G401 (cell line): ENCODE measurements at regions not wholly inside any gene's neighbourhood (a gene's known extent, or its start where the extent isn't known, plus 50 kb on each side); places are given as distances from the start of the nearest gene placed in this dataset.

Experiments
- DNase-seq: peaks from one replicate; pipeline ENCODE4 v3.0.0-alpha.2; 2015; ENCODE audit warnings: low spot score
- in situ Hi-C: cut with HindIII; loops from 2 replicates; pipeline ENCODE4 v1.10.0; 2016; ENCODE audit warnings: low sequenced_read_pairs, mixed read lengths

- no peak for DNase-seq
- in situ Hi-C loops: no loop called here
Measured at GRCh38 chr14:98976271-98976670, 295.7 kb downstream of the BCL11B start.

GRCh38 chr14:98977451-98977850 is 294.5 kb downstream of the BCL11B start:
- no peak for DNase-seq
- in situ Hi-C loops: no loop called here

- in situ Hi-C loops: no loop called here
- no peak for DNase-seq
Measured at GRCh38 chr14:98982986-98983385, 289.0 kb downstream of the BCL11B start.

- no peak for DNase-seq
- in situ Hi-C loops: no loop called here
Measured at GRCh38 chr14:98984027-98984718, 287.8 kb downstream of the BCL11B start.

- no peak for DNase-seq
- in situ Hi-C loops: no loop called here
Measured at GRCh38 chr14:98984719-98985041, 287.3 kb downstream of the BCL11B start.

DNA sequence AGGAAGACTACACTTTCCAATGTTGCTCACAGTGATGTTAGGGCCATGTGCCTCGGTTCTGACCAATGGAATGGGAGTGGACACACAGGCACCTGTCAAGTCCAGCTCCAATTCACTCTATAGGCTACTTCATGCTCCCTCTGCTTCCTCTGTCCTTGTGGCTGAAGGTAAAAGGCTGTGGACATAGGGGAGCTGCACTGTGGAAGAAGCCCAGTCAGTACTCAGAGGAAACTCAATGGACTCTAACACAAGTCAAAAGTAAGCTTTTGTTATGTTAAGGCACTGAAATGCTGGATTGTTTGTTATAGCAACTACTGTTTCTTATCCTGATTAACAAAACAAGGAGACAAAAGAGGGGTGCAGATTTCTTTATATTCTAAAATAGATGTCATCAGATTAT is 278.2 kb downstream of the BCL11B start:
- DNase-seq: no peak
- in situ Hi-C loops: no loop called here

DNA sequence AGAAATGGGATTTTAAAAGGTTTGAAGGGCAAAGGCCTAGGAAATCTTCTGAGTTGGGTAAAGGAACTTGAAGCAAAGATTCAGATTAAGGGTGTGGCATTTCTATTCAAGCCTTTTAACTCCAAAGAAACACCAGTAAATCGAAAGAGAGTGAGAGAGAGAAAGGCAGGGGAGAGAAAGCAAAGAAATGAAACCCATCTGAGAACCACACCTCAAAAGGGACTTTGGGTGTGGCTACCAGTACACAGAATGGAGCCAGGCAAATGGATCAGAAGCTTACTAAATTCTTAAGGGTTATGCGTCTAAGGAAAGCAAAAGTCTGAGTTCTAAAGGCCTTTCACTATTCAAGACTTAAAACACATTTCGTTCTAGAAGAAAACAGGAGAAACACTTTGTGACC is 277.4 kb downstream of the BCL11B start:
- in situ Hi-C loops: no loop called here
- no peak for DNase-seq

- no peak for DNase-seq
- in situ Hi-C loops: no loop called here
Measured at GRCh38 chr14:98997526-98998205, 274.3 kb downstream of the BCL11B start.

GRCh38 chr14:98999345-98999744 is 272.7 kb downstream of the BCL11B start:
- DNase-seq: no peak
- in situ Hi-C loops: no loop called here

DNA sequence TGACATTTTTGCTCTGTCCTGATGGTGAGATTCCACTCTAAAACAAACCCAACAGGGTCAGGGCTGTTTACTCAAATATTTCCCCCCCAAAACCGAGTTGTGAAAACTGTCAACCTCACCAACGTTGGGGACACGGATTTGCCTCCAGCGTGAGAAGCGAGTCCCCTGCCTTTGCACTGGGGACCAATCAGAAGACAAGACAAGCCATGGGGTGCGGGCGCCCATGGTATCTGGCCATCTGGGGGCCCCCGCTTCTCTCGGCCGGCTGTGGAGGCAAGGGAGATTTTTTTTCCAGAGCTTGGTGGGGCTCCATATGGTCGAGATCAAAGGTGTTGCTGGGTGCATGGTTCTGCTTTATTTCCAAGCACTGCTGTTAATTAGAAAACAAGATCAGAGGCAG is 272.1 kb downstream of the BCL11B start:
- in situ Hi-C loops: no loop called here
- DNase-seq: no peak

- in situ Hi-C loops: no loop called here
- no peak for DNase-seq
Measured at GRCh38 chr14:99001241-99001640, 270.8 kb downstream of the BCL11B start.

DNA sequence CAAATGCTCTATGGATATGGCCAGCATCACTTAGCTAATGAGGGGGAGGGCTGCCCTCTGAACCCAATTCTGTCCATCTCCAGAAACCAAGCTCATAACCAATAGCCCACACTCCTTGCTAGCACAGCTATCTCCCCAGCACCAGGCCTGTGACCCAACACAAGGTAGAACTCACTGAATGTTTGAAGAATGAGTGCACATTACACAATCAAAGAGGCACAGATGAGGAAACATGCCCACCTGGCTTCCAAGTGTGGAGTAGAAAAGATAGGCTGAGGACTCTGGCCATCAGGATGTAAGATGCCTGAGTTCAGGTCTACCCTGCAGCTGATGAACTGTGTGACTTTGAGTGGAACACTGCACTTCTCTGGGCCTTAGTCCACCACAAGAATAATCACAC is 268.4 kb downstream of the BCL11B start:
- in situ Hi-C loops: no loop called here
- DNase-seq: no peak

- no peak for DNase-seq
- in situ Hi-C loops: no loop called here
Measured at GRCh38 chr14:99004112-99004511, 267.9 kb downstream of the BCL11B start.

- in situ Hi-C loops: no loop called here
- DNase-seq: no peak
Measured at GRCh38 chr14:99006276-99006675, 265.7 kb downstream of the BCL11B start.

DNA sequence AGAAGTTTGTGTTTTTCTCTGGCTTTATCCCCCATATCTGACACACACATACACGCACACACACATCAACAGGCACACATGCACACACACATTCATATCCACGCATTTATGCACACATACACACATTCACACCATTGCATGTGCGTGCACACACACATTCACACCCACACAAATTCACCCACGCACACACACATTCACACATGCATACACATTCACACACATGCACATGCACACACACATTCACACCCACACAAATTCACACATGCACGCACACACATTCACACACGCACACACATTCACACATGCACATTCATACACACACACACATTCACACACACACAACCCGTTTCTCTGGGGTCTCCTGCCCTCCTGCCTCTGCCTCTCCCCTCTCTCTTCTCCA is 264.2 kb downstream of the BCL11B start:
- no peak for DNase-seq
- in situ Hi-C loops: no loop called here

GRCh38 chr14:99009871-99010270 is 262.1 kb downstream of the BCL11B start:
- in situ Hi-C loops: no loop called here

GRCh38 chr14:99011385-99011784 is 260.6 kb downstream of the BCL11B start:
- DNase-seq: no peak
- in situ Hi-C loops: no loop called here

More at GRCh38 chr14:99009871-99010270, 262.1 kb downstream of the BCL11B start:
- DNase-seq: no peak

DNA sequence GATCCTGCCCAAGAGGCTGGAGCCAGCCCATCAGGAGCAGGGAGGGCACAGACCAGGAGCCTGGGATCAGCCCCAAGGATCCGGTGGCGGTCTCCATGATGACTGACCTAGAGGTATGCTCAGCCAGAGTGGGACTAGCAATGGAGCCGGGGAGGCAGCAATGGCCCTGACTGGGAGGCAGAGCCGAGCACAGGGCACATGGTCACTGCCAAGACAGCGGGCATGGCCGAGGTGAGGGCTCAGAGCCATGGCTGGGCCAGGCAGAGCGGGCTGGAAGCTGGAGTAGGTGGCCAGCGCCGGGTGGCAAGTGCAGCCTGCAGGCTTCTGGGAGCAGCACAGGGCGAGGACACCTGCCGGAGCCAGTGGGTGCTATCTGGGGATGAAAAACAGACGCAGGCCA is 259.3 kb downstream of the BCL11B start:
- in situ Hi-C loops: no loop called here
- DNase-seq: no peak

- in situ Hi-C loops: no loop called here
Measured at GRCh38 chr14:99015833-99016232, 256.2 kb downstream of the BCL11B start.

GRCh38 chr14:99023371-99023770 is 248.6 kb downstream of the BCL11B start:
- no peak for DNase-seq
- in situ Hi-C loops: no loop called here

More at GRCh38 chr14:99015833-99016232, 256.2 kb downstream of the BCL11B start:
- no peak for DNase-seq

- in situ Hi-C loops: no loop called here
- DNase-seq: no peak
Measured at GRCh38 chr14:99024926-99025325, 247.1 kb downstream of the BCL11B start.
